ENCODE measurements at regions not wholly inside any gene's neighbourhood (a gene's known extent, or its start where the extent isn't known, plus 50 kb on each side); places are given as distances from the start of the nearest gene placed in this dataset.

DNA sequence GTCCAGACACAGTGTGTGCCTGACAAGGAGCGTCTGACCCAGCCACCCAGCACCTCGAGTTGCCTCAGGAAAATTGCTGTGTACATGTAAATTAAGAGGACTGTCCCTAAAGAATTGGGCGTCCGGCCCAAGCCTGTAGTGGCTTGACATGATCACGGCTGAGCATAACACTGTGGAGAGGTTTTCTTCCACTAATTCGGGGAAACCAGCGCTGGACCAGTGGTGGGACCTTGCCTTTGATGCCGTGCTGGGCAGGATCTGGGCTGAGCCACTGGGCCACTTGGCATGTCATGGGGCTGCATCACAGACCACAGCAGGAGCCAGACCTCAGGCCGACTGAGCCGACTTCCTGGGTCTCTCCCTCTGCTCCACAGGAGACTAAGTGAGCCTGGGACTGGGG lies 282.5 kb downstream of the GLRX3 start:
- TF ChIP-seq, protein P1, sequence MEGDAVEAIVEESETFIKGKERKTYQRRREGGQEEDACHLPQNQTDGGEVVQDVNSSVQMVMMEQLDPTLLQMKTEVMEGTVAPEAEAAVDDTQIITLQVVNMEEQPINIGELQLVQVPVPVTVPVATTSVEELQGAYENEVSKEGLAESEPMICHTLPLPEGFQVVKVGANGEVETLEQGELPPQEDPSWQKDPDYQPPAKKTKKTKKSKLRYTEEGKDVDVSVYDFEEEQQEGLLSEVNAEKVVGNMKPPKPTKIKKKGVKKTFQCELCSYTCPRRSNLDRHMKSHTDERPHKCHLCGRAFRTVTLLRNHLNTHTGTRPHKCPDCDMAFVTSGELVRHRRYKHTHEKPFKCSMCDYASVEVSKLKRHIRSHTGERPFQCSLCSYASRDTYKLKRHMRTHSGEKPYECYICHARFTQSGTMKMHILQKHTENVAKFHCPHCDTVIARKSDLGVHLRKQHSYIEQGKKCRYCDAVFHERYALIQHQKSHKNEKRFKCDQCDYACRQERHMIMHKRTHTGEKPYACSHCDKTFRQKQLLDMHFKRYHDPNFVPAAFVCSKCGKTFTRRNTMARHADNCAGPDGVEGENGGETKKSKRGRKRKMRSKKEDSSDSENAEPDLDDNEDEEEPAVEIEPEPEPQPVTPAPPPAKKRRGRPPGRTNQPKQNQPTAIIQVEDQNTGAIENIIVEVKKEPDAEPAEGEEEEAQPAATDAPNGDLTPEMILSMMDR (IDR thresholded peaks at IDR 0.05), result no peak
- no peak for TF ChIP-seq POLR2A (IDR thresholded peaks at IDR 0.05)

Measured in right lobe of liver (tissue), 4 donors.